ENCODE measurements at regions not wholly inside any gene's neighbourhood (a gene's known extent, or its start where the extent isn't known, plus 50 kb on each side); places are given as distances from the start of the nearest gene placed in this dataset.

- H3K27me3 Mint-ChIP-seq (ENCODE audit: low read depth), result no peaks in the 10 kb centered on the region
- H3K27ac Mint-ChIP-seq, result no peak overlapping the region
- H3K36me3 Mint-ChIP-seq (ENCODE audit: low read depth), result no peaks in the 10 kb centered on the region
- no peak overlapping the region for H3K4me3 Mint-ChIP-seq
- no peaks in the 10 kb centered on the region for H3K4me1 Mint-ChIP-seq (ENCODE audit: low read depth)
- H3K9me3 Mint-ChIP-seq, result no peaks in the 10 kb centered on the region
Observed at GRCh38 chr4:155529272-155529671, 137.4 kb upstream of the GUCY1A1 start.

- peaks cover 7% of the 10 kb centered on the region for H3K9me3 Mint-ChIP-seq
- no peak overlapping the region for H3K4me3 Mint-ChIP-seq
Observed at GRCh38 chr4:155526452-155527169, 140.0 kb upstream of the GUCY1A1 start.

GRCh38 chr4:155524926-155525455 is 141.7 kb upstream of the GUCY1A1 start:
- H3K27me3 Mint-ChIP-seq (ENCODE audit: low read depth), result no peaks in the 10 kb centered on the region
- H3K4me3 Mint-ChIP-seq, result no peak overlapping the region
- H3K27ac Mint-ChIP-seq, result no peak overlapping the region
- H3K36me3 Mint-ChIP-seq (ENCODE audit: low read depth), result no peaks in the 10 kb centered on the region
- peaks cover 16% of the 10 kb centered on the region for H3K9me3 Mint-ChIP-seq
- no peaks in the 10 kb centered on the region for H3K4me1 Mint-ChIP-seq (ENCODE audit: low read depth)

More at GRCh38 chr4:155526452-155527169, 140.0 kb upstream of the GUCY1A1 start:
- H3K27me3 Mint-ChIP-seq (ENCODE audit: low read depth), result no peaks in the 10 kb centered on the region
- no peak overlapping the region for H3K27ac Mint-ChIP-seq
- H3K36me3 Mint-ChIP-seq (ENCODE audit: low read depth), result no peaks in the 10 kb centered on the region
- H3K4me1 Mint-ChIP-seq (ENCODE audit: low read depth), result no peaks in the 10 kb centered on the region

- Mint-ChIP-seq H3K9me3 (peaks cover 16% of the 10 kb centered on the region), H3K4me1 (ENCODE audit: low read depth) (no peaks in the 10 kb centered on the region), H3K36me3 (ENCODE audit: low read depth) (no peaks in the 10 kb centered on the region), H3K4me3 (no peak overlapping the region), H3K27me3 (ENCODE audit: low read depth) (no peaks in the 10 kb centered on the region), H3K27ac (no peak overlapping the region)
Observed at GRCh38 chr4:155523358-155523757, 143.3 kb upstream of the GUCY1A1 start.

DNA sequence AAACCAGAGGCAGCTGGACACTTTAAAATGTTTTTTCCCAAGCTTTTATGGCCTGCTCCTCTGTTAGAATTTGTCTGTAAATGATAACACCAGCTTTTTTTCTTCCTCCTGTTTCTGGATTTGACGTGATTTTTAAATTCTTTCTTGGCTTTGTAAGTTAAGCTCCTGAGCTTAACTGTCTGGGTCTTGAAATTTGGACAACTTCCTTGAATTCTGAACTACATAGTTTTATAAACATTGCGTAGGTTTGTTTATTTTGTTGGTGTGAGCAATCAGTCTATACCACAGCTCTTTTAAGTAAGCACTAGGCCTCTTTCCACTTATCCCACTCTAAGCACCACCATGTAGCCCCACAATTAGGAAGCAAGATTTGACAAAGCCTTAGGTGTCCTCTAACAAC is 144.4 kb upstream of the GUCY1A1 start:
- Mint-ChIP-seq H3K27me3 (ENCODE audit: low read depth) (no peaks in the 10 kb centered on the region), H3K36me3 (ENCODE audit: low read depth) (no peaks in the 10 kb centered on the region), H3K27ac (no peak overlapping the region), H3K4me1 (ENCODE audit: low read depth) (no peaks in the 10 kb centered on the region), H3K4me3 (no peak overlapping the region), H3K9me3 (peaks cover 16% of the 10 kb centered on the region)

- Mint-ChIP-seq H3K27me3 (ENCODE audit: low read depth) (no peaks in the 10 kb centered on the region), H3K9me3 (peaks cover 16% of the 10 kb centered on the region), H3K4me3 (no peak overlapping the region), H3K27ac (no peak overlapping the region), H3K36me3 (ENCODE audit: low read depth) (no peaks in the 10 kb centered on the region), H3K4me1 (ENCODE audit: low read depth) (no peaks in the 10 kb centered on the region)
Observed at GRCh38 chr4:155521382-155521781, 144.6 kb upstream of the MAP9 start.

DNA sequence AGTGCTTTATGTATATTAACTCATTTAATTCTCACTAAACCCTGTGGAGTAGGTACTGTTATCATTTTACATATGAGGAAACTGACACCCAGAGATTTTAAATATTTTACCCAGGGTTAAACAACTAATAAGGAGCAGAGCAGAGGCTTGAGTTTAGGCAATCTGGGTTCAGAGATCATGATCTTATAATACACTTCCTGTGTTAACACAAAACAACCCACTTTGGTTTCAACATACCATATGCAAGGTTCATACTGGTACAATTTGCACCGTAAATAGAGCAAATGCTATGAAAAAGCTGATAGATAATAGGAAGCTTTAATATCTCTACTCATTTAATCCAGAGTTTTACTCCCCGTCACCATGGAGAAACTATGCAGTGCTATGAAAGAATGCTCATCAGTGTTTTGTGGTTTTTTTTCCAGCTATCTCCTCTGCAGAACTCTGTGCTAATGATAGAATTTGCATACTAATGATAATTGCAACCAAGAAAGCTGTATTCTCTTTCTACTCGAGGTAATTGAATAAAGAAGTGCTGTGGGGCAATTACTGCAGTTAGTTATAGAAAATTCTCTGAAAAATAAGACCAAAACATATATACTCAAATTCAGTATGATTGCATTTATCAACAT is 138.8 kb upstream of the MAP9 start:
- H3K27me3 Mint-ChIP-seq (ENCODE audit: low read depth), result no peaks in the 10 kb centered on the region
- H3K9me3 Mint-ChIP-seq, result no peaks in the 10 kb centered on the region
- H3K27ac Mint-ChIP-seq, result no peak overlapping the region
- H3K4me1 Mint-ChIP-seq (ENCODE audit: low read depth), result peaks cover 4% of the 10 kb centered on the region
- no peaks in the 10 kb centered on the region for H3K36me3 Mint-ChIP-seq (ENCODE audit: low read depth)
- no peak overlapping the region for H3K4me3 Mint-ChIP-seq

- Mint-ChIP-seq H3K36me3 (ENCODE audit: low read depth) (no peaks in the 10 kb centered on the region), H3K27me3 (ENCODE audit: low read depth) (no peaks in the 10 kb centered on the region), H3K9me3 (no peaks in the 10 kb centered on the region), H3K4me3 (no peak overlapping the region), H3K27ac (no peak overlapping the region), H3K4me1 (ENCODE audit: low read depth) (peaks cover 4% of the 10 kb centered on the region)
Observed at GRCh38 chr4:155514628-155515027, 137.9 kb upstream of the MAP9 start.

- H3K27ac Mint-ChIP-seq, result no peak overlapping the region
- no peaks in the 10 kb centered on the region for H3K27me3 Mint-ChIP-seq (ENCODE audit: low read depth)
- no peak overlapping the region for H3K4me3 Mint-ChIP-seq
- no peaks in the 10 kb centered on the region for H3K9me3 Mint-ChIP-seq
- peaks cover 4% of the 10 kb centered on the region for H3K4me1 Mint-ChIP-seq (ENCODE audit: low read depth)
- no peaks in the 10 kb centered on the region for H3K36me3 Mint-ChIP-seq (ENCODE audit: low read depth)
Observed at GRCh38 chr4:155512817-155513216, 136.1 kb upstream of the MAP9 start.

- no peaks in the 10 kb centered on the region for H3K9me3 Mint-ChIP-seq
- no peak overlapping the region for H3K4me3 Mint-ChIP-seq
- H3K27ac Mint-ChIP-seq, result no peak overlapping the region
- H3K27me3 Mint-ChIP-seq (ENCODE audit: low read depth), result no peaks in the 10 kb centered on the region
- H3K4me1 Mint-ChIP-seq (ENCODE audit: low read depth), result peaks cover 4% of the 10 kb centered on the region
- no peaks in the 10 kb centered on the region for H3K36me3 Mint-ChIP-seq (ENCODE audit: low read depth)
Observed at GRCh38 chr4:155512046-155512445, 135.3 kb upstream of the MAP9 start.

DNA sequence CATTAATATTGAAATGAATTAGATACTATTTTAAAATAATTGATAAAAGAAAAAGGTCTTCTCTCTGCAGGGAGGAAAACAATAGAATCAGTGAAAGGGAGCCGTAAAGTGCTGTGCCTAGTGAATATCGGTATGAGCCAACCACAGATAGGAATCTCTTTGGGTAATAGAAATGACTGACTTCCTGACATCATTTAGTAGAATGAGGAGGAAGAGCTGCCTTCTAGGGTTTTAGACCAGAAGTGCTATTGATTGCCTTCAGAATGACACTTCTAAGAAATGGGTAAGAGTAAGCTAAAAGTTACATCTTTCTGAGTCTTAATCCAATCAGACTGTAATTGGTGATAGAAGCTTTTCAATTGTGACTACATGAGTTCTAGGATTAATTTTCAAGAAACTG is 134.0 kb upstream of the MAP9 start:
- Mint-ChIP-seq H3K4me1 (ENCODE audit: low read depth) (peaks cover 4% of the 10 kb centered on the region), H3K9me3 (no peaks in the 10 kb centered on the region), H3K27ac (no peak overlapping the region), H3K27me3 (ENCODE audit: low read depth) (no peaks in the 10 kb centered on the region), H3K36me3 (ENCODE audit: low read depth) (no peaks in the 10 kb centered on the region), H3K4me3 (no peak overlapping the region)

GRCh38 chr4:155509555-155509954 is 132.8 kb upstream of the MAP9 start:
- no peaks in the 10 kb centered on the region for H3K9me3 Mint-ChIP-seq
- no peaks in the 10 kb centered on the region for H3K27me3 Mint-ChIP-seq (ENCODE audit: low read depth)
- H3K4me3 Mint-ChIP-seq, result no peak overlapping the region
- no peak overlapping the region for H3K27ac Mint-ChIP-seq
- no peaks in the 10 kb centered on the region for H3K36me3 Mint-ChIP-seq (ENCODE audit: low read depth)
- peaks cover 4% of the 10 kb centered on the region for H3K4me1 Mint-ChIP-seq (ENCODE audit: low read depth)

- peaks cover 4% of the 10 kb centered on the region for H3K4me1 Mint-ChIP-seq (ENCODE audit: low read depth)
- no peak overlapping the region for H3K4me3 Mint-ChIP-seq
- H3K9me3 Mint-ChIP-seq, result no peaks in the 10 kb centered on the region
- no peaks in the 10 kb centered on the region for H3K27me3 Mint-ChIP-seq (ENCODE audit: low read depth)
- no peaks in the 10 kb centered on the region for H3K36me3 Mint-ChIP-seq (ENCODE audit: low read depth)
- no peak overlapping the region for H3K27ac Mint-ChIP-seq
Observed at GRCh38 chr4:155506745-155507144, 130.0 kb upstream of the MAP9 start.

DNA sequence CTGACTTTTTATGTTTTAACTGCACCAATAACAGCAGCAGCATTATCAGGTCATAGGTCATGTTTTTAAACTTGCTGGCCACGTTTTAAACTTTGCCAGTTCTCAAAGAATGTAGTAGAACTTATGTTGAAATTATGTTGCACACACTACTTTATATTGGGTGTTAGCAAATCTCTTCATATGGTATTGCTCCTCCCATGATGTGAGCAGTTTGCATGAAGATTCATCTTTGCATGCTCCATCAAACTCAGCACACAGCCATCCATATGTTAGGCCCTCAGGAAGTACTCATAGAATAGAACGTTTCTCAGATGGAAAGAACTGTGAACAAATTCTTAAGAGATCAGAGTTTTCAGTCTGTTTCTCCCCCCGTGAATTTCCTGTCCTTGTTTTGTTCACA is 128.6 kb upstream of the MAP9 start:
- Mint-ChIP-seq H3K27me3 (ENCODE audit: low read depth) (no peaks in the 10 kb centered on the region), H3K36me3 (ENCODE audit: low read depth) (no peaks in the 10 kb centered on the region), H3K9me3 (no peaks in the 10 kb centered on the region), H3K27ac (no peak overlapping the region), H3K4me3 (no peak overlapping the region), H3K4me1 (ENCODE audit: low read depth) (no peaks in the 10 kb centered on the region)

DNA sequence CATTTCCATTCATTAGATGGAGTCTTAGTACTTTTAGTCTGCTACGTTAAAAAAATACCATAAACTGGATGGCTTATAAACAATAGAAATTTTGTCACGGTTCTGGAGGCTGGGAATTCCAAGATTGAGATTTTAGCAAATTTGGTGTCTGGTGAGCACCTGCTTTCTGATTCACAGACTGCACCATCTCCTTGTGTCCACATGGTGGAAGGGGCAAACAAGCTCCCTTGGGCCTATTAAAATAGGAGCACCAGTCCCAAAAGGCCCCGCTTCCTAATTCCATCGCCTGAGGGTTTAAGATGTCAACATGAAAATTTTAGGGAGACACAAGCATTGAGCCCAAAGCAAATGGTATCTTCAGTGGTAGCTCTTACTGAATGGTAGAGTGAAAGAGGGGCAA is 120.5 kb upstream of the MAP9 start:
- no peaks in the 10 kb centered on the region for H3K9me3 Mint-ChIP-seq
- no peaks in the 10 kb centered on the region for H3K4me1 Mint-ChIP-seq (ENCODE audit: low read depth)
- no peak overlapping the region for H3K4me3 Mint-ChIP-seq
- H3K27me3 Mint-ChIP-seq (ENCODE audit: low read depth), result no peaks in the 10 kb centered on the region
- no peak overlapping the region for H3K27ac Mint-ChIP-seq
- no peaks in the 10 kb centered on the region for H3K36me3 Mint-ChIP-seq (ENCODE audit: low read depth)

Data from T-helper 1 cell treated with Interleukin-12 subunit alpha and Interleukin-12 subunit beta and Interleukin-4 antibody, amounts not matched to agents 30 μg/mL and 1 μg/mL, for 36 hours (primary cell).